ENCODE measurements at regions not wholly inside any gene's neighbourhood (a gene's known extent, or its start where the extent isn't known, plus 50 kb on each side); places are given as distances from the start of the nearest gene placed in this dataset.

DNA sequence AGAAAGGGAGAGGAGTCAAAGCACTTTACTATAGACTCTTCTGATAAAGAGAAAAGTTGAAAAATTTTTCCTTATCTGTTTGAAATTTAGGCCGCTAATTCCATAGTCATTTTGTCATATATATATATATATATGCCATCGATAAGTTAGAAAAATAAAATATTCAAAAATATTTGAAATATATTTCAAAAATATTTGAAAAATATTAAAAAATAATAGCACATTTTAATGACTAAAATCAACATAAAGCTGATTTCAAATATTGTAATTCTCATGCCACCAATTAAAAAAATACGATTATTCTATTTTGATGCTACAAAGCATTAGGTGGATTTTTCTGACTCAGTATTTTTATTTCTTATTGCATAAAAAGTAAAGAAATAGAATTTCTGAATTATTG is 87.1 kb downstream of the KIF2B start:
- TF ChIP-seq, protein P1, sequence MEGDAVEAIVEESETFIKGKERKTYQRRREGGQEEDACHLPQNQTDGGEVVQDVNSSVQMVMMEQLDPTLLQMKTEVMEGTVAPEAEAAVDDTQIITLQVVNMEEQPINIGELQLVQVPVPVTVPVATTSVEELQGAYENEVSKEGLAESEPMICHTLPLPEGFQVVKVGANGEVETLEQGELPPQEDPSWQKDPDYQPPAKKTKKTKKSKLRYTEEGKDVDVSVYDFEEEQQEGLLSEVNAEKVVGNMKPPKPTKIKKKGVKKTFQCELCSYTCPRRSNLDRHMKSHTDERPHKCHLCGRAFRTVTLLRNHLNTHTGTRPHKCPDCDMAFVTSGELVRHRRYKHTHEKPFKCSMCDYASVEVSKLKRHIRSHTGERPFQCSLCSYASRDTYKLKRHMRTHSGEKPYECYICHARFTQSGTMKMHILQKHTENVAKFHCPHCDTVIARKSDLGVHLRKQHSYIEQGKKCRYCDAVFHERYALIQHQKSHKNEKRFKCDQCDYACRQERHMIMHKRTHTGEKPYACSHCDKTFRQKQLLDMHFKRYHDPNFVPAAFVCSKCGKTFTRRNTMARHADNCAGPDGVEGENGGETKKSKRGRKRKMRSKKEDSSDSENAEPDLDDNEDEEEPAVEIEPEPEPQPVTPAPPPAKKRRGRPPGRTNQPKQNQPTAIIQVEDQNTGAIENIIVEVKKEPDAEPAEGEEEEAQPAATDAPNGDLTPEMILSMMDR (IDR thresholded peaks at IDR 0.05), result no peak
- no peak for TF ChIP-seq POLR2A (IDR thresholded peaks at IDR 0.05)

Data from prostate gland (tissue), 2 donors.